CD14-positive monocyte (primary cell): ENCODE measurements at regions not wholly inside any gene's neighbourhood (a gene's known extent, or its start where the extent isn't known, plus 50 kb on each side); places are given as distances from the start of the nearest gene placed in this dataset.

Source experiments
- DNase-seq, 3 donors: peaks; one replicate each; pipeline ENCODE4 v3.0.0-alpha.2; 2011 to 2022
- H2AFZ ChIP-seq: 2 replicates; pipeline ENCODE4 v1.6.0; 2012; ENCODE audit warnings: mild to moderate bottlenecking, low read depth, low read length, inconsistent platforms; ENCODE audit not compliant: insufficient read depth, poor library complexity, severe bottlenecking
- H3K27ac ChIP-seq, 2 donors: 1 replicate in 1 of 2; 2 replicates in 1 of 2; pipeline ENCODE4 v1.5.1; 2012 to 2013; ENCODE audit warnings: low read length in 2 of 2, control low read depth in 1 of 2, inconsistent platforms in 1 of 2, low read depth in 1 of 2, mild to moderate bottlenecking in 1 of 2
- H3K27me3 ChIP-seq, 2 donors: one replicate each; pipeline versions ENCODE4 v1.6.0 to v1.6.1; 2011 to 2013; ENCODE audit warnings: low read length in 2 of 2; ENCODE audit not compliant: control insufficient read depth in 2 of 2, insufficient read depth in 2 of 2
- H3K36me3 ChIP-seq, 2 donors: replicated peaks in 1 of 2; 1 replicate in 1 of 2; 2 replicates in 1 of 2; pipeline versions ENCODE4 v1.5.1 to v1.6.1; 2012 to 2013; ENCODE audit warnings: low read length in 2 of 2, control low read depth in 1 of 2, inconsistent platforms in 1 of 2, mild to moderate bottlenecking in 1 of 2; ENCODE audit not compliant: insufficient read depth in 2 of 2, control insufficient read depth in 1 of 2
- H3K4me1 ChIP-seq, 2 donors: 1 replicate in 1 of 2; 2 replicates in 1 of 2; pipeline versions ENCODE4 v1.5.1 to v1.6.1; 2012 to 2013; ENCODE audit warnings: low read length in 2 of 2, control low read depth in 1 of 2, inconsistent platforms in 1 of 2, mild to moderate bottlenecking in 1 of 2, moderate library complexity in 1 of 2; ENCODE audit not compliant: insufficient read depth in 2 of 2, control insufficient read depth in 1 of 2
- H3K4me2 ChIP-seq: replicated peaks from 2 replicates; pipeline ENCODE3; 2012; ENCODE audit warnings: low read length, moderate library complexity, mild to moderate bottlenecking; ENCODE audit not compliant: poor library complexity, severe bottlenecking; ENCODE audit errors: extremely low read depth
- H3K4me3 ChIP-seq, 3 experiments: fragments of 200-600 bp in 1 of 3; sonication (generic) in 1 of 3; replicated peaks in 1 of 3; 1 replicate in 2 of 3; 2 replicates in 1 of 3; pipeline ENCODE4 v1.5.1; 2011 to 2013; ENCODE audit warnings: low read length in 3 of 3, mild to moderate bottlenecking in 3 of 3, control low read depth in 2 of 3, low read depth in 2 of 3, inconsistent platforms in 1 of 3, moderate library complexity in 1 of 3
- H3K79me2 ChIP-seq: 2 replicates; pipeline ENCODE4 v1.6.0; 2012; ENCODE audit warnings: mild to moderate bottlenecking, control low read depth, inconsistent platforms, low read length, moderate library complexity; ENCODE audit not compliant: insufficient read depth
- H3K9ac ChIP-seq: 2 replicates; pipeline ENCODE4 v1.6.0; 2017; ENCODE audit warnings: low read length, mild to moderate bottlenecking; ENCODE audit not compliant: insufficient read depth, poor library complexity, severe bottlenecking
- H3K9me3 ChIP-seq, 2 donors: replicated peaks in 1 of 2; 1 replicate in 1 of 2; 2 replicates in 1 of 2; pipeline versions ENCODE4 v1.5.1 to v1.6.1; 2012 to 2013; ENCODE audit warnings: low read length in 2 of 2, control low read depth in 1 of 2; ENCODE audit not compliant: control insufficient read depth in 1 of 2, insufficient read depth in 1 of 2
- H4K20me1 ChIP-seq: 2 replicates; pipeline ENCODE4 v1.6.0; 2012; ENCODE audit warnings: mild to moderate bottlenecking, low read length, control low read depth, moderate library complexity; ENCODE audit not compliant: insufficient read depth
- H3K27ac Mint-ChIP-seq, 7 donors: one replicate each; pipeline ENCODE4 v1.8.0; 2020; ENCODE audit warnings: mild to moderate bottlenecking in 7 of 7, mixed read lengths in 7 of 7, moderate library complexity in 6 of 7, inconsistent platforms in 2 of 7
- H3K27me3 Mint-ChIP-seq, 3 donors: one replicate each; pipeline ENCODE4 v1.8.0; 2021 to 2022; ENCODE audit warnings: low read depth in 3 of 3, mild to moderate bottlenecking in 3 of 3, mixed read lengths in 3 of 3, moderate library complexity in 3 of 3, inconsistent platforms in 1 of 3
- H3K36me3 Mint-ChIP-seq, 2 donors: one replicate each; pipeline ENCODE4 v1.8.0; 2020; ENCODE audit warnings: mixed read lengths in 2 of 2, inconsistent platforms in 1 of 2, mild to moderate bottlenecking in 1 of 2
- H3K4me1 Mint-ChIP-seq: one replicate; pipeline ENCODE4 v1.8.0; 2020; ENCODE audit warnings: mild to moderate bottlenecking, mixed read lengths
- H3K4me3 Mint-ChIP-seq, 2 donors: one replicate each; pipeline ENCODE4 v1.8.0; 2020; ENCODE audit warnings: mild to moderate bottlenecking in 2 of 2, mixed read lengths in 2 of 2, moderate library complexity in 1 of 2
- H3K9me3 Mint-ChIP-seq, 7 donors: one replicate each; pipeline ENCODE4 v1.8.0; 2020 to 2022; ENCODE audit warnings: mixed read lengths in 7 of 7, mild to moderate bottlenecking in 6 of 7, moderate library complexity in 6 of 7, inconsistent platforms in 2 of 7
- WGBS: methylation state at CpG from one replicate; pipeline ENCODE4 v1.1.5; 2013; ENCODE audit warnings: missing lambda C conversion rate; ENCODE audit not compliant: insufficient coverage; 5-methylcytosine and 5-hydroxymethylcytosine counted together
- intact Hi-C, 2 donors: fragments of 100-400 bp; cut with micrococcal nuclease; formaldehyde crosslinking; loops; one replicate each; pipeline versions ENCODE4 v1.15.0 to v1.15.1; 2023
- TF ChIP-seq, protein P1 (sequence below): fragments of 200-600 bp; IDR thresholded peaks from one replicate; pipeline ENCODE4 v1.8.0; 2022; ENCODE audit warnings: antibody characterized with exemption, mild to moderate bottlenecking

DNA sequence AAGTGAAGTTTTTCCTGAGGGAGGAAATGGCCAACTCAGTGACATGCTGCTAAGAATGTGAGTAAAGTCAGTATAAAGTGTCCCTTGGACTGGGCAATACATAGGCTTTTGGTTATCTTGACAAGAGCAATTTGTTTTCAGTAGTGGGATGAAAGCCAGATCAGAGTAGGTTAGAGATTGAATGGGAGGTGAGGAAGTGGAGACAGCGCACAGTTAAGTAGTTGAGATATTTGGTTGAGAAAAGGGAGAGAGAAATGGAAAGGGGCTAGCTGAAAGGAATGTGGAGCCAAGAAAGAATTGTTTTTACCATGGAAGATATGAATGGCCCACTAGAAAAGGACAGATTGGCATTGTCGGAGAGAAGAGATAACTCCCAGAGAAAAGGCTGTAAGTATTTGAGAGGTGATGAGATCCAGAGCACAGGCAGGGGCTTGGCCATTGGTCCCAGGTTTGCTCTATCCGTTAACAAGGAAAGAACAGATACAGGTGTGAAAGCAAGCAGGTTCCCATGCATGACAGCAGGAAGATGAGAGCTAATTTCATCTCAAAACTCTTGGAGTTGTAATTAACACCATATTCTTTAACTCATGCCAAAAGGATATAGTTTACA, 392.0 kb downstream of the NR2F1-AS1 start:
- Histone ChIP-seq H4K20me1 (no peaks in the 10 kb centered on the region), H3K9ac (no peak overlapping the region), H3K36me3 (no peaks in the 10 kb centered on the region), H2AFZ (no peak overlapping the region), H3K9me3 (peaks cover 3 to 15% of the 10 kb centered on the region in 2 donors), H3K79me2 (no peaks in the 10 kb centered on the region), H3K4me1 (no peaks in the 10 kb centered on the region), H3K27ac (no peak overlapping the region), H3K4me2 (no peak overlapping the region), H3K4me3 (no peak overlapping the region), H3K27me3 (no peaks in the 10 kb centered on the region)
- Mint-ChIP-seq H3K27me3 (peaks cover 0 to 3% (median 0%) of the 10 kb centered on the region in 3 donors), H3K4me3 (no peak overlapping the region), H3K36me3 (no peaks in the 10 kb centered on the region), H3K27ac (no peak overlapping the region), H3K9me3 (peaks cover 0 to 6% (median 3%) of the 10 kb centered on the region in 7 donors), H3K4me1 (no peaks in the 10 kb centered on the region)
- intact Hi-C loops, result no loop called here
- no peak for DNase-seq
- TF ChIP-seq, protein P1, sequence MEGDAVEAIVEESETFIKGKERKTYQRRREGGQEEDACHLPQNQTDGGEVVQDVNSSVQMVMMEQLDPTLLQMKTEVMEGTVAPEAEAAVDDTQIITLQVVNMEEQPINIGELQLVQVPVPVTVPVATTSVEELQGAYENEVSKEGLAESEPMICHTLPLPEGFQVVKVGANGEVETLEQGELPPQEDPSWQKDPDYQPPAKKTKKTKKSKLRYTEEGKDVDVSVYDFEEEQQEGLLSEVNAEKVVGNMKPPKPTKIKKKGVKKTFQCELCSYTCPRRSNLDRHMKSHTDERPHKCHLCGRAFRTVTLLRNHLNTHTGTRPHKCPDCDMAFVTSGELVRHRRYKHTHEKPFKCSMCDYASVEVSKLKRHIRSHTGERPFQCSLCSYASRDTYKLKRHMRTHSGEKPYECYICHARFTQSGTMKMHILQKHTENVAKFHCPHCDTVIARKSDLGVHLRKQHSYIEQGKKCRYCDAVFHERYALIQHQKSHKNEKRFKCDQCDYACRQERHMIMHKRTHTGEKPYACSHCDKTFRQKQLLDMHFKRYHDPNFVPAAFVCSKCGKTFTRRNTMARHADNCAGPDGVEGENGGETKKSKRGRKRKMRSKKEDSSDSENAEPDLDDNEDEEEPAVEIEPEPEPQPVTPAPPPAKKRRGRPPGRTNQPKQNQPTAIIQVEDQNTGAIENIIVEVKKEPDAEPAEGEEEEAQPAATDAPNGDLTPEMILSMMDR, result no peak
- 68% methylated on average over 3 of the region's 3 CpGs for WGBS

DNA sequence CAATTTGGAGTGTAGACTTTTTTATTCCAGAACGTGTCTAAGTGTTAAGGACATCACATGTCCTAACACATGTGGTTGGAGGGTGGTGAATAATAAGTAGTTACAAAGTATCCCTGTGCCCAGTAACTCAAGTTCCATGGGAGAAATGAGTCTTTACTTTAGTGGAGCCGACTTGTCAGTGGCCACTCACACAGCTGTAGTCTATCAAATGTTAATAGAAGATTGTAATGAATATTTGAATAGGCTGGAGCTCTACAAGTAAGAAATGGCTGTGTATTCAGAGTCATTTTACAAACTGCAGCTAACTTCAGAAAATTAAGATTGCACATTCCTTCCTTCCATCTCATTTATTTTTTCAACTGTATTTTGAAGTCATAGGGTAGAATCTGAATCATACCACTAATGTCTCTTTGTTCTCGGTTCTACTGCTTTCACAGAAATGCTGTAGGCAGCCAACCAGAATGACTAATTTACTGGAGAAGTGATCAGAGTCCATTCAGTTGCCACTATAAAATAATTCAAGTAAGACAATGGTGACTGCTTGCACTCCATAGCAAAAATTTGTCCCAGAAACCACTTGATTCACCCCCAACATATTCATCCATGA, 394.8 kb downstream of the NR2F1-AS1 start:
- Mint-ChIP-seq H3K4me3 (no peak overlapping the region), H3K9me3 (peaks cover 0 to 6% (median 3%) of the 10 kb centered on the region in 7 donors), H3K4me1 (no peaks in the 10 kb centered on the region), H3K36me3 (no peaks in the 10 kb centered on the region), H3K27me3 (peaks cover 0 to 3% (median 0%) of the 10 kb centered on the region in 3 donors), H3K27ac (no peak overlapping the region)
- H3K9me3 ChIP-seq, result peaks cover 3 to 11% of the 10 kb centered on the region in 2 donors
- H4K20me1 ChIP-seq, result no peaks in the 10 kb centered on the region
- H3K9ac ChIP-seq, result no peak overlapping the region
- TF ChIP-seq, protein P1, result no peak
- H3K27me3 ChIP-seq, result no peaks in the 10 kb centered on the region
- intact Hi-C loops, result no loop called here
- H3K27ac ChIP-seq, result no peak overlapping the region
- no peak overlapping the region for H2AFZ ChIP-seq
- H3K4me3 ChIP-seq, result no peak overlapping the region
- no CpG with 5 or more reads among the region's 3 CpGs for WGBS
- no peak overlapping the region for H3K4me2 ChIP-seq
- no peak for DNase-seq
- H3K79me2 ChIP-seq, result no peaks in the 10 kb centered on the region
- H3K4me1 ChIP-seq, result no peaks in the 10 kb centered on the region
- H3K36me3 ChIP-seq, result no peaks in the 10 kb centered on the region
